IPS DF 19.7 (cell line): ENCODE measurements at regions not wholly inside any gene's neighbourhood (a gene's known extent, or its start where the extent isn't known, plus 50 kb on each side); places are given as distances from the start of the nearest gene placed in this dataset.
"Not testable (repeated sequence)": the region's sequence is repeated elsewhere in the genome, so short reads cannot be mapped to it uniquely, and the experiment has no call there.

Experiments
- DNase-seq: peaks from one replicate; pipeline ENCODE4 v3.0.0-alpha.2; 2013; ENCODE audit warnings: low read depth, low spot score

DNA sequence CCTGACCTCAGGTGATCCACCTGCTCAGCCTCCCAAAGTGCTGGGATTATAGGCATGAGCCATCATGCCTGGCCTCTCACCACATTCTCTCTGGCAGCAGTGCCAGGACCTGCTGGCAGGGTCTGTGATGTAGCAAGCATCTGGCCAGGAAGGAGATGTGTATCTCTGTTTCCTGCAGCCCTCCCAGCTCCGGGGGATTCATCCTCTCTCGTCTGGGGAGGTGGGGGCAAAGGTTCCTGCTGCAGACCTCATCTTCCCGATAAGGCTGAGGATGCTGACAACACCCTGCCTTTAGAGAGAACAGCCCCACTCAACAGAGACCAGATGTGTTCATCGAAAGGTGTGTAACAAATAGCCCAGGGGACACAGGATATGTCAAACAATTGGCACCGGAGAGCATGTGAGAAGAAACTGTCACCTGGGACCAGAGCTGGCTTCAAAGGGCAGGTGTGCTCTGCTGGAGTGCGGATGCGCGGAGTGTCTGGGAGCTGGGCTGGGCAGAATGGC lies 54.8 kb upstream of the SEC14L1 start:
- no peak for DNase-seq

DNA sequence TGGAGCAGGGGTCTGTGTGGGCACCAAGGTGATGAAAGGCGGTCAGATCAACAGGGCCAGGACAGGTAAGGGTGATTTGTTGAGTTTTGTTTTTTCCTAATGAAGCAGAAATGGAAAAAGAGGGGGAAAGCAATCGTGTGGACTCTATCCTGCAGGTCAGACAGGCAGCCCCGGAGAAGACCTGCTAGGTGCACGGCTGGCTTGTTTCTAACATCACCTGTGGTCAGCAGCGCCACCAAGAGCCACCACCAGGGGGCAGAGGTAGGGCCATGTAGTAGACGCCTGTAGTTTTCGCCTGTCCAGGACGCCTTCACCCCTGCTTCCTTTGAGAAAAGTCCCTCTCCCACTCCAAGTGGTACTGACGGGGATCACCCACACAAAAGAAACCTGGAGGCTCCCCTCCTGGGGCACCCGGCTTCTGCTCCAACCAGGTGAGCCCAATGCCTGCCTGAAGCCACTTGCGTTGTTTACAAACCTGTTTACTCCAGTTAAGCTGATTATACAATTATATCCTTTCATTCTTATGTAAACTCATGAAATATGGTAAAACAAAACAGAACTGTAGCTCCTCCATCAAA lies 54.2 kb upstream of the SEC14L1 start:
- peak; percentile 60 for DNase-seq

DNA sequence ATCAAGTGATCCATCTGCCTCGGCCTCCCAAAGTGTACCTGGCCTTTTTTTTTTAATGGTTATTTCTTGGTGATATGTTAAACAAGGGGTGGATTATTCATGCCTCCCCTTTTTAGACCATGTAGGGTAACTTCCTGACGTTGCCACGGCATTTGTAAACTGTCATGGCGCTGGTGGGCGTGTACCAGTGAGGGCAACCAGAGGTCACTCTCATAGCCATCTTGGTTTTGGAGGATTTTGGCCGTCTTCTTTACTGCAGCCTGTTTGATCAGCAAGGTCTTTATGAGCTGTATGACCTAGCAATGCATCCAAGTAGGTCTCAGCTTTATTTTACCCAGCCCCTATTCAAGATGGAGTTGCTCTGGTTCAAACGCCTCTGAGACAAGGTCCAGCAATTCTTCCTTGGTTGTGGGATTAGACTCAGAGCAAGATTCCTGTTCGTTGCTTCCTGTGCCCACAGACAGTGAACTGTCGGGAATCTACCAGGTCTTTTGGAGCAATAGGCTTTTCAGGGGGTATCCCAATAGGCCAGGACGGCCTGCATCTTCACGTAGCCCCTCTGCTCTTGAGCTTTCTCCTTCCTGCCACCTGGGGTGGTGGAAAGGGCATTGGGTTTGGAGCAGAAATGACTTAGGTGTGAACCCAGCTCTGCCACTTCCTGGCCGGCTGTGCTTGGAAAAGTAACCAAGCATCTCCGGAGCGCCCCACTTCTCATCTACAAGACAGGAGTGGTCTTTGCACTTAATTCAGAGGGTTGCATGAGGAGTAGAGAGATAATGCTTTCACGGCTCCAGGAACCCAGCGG lies 52.9 kb upstream of the SEC14L1 start:
- DNase-seq, result no peak

DNA sequence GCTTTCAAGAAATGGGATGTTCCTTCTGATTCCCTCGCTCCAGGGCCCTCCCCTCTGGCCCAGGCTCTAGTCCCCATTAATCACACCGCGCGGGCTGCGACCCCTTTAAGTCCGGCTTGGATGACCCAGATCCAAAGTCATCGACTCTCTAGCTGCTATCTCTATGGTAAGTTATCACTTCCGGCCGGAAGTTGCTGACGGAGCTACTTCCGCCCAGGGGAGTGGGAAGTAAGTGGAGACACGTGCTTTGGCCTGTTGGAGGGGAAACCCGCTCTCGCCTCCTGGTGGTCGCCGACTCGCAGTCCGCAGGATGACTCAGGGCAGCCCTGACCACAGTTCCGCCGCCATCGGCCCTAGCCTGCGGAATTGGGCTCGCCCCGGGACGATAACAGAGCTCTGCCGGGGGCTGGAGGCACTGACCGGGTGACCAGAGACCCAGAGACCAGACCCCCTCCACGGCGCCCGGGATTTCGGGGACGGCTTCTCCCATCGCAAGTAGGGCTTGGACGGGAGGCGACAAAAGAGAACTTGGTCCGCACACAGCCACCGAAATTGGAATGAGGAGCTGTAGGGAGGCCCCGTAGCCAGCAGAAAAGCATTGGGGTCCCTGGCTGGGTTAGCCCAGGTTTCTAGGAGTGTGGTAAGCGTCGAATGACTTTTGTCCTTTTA lies 52.2 kb upstream of the SEC14L1 start:
- peak; percentile 93 for DNase-seq

DNA sequence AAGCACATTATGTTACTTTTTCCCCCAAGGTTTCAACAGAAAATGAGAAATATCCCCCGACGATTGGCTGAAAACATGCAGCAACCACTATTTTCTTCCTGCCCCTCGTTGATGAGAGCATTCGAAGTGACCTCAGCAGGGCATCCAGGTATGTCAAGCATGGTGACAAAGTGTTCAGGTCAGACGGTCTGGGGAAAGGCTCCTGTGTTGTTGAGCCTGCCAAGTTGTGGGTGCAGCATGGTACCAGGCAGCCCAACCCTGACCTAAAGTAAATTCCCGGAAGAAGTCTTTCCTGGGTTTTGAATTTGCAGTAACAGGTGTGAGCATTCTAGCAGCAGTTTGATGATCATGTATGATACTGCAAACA lies 51.7 kb upstream of the SEC14L1 start:
- DNase-seq, result no peak

DNA sequence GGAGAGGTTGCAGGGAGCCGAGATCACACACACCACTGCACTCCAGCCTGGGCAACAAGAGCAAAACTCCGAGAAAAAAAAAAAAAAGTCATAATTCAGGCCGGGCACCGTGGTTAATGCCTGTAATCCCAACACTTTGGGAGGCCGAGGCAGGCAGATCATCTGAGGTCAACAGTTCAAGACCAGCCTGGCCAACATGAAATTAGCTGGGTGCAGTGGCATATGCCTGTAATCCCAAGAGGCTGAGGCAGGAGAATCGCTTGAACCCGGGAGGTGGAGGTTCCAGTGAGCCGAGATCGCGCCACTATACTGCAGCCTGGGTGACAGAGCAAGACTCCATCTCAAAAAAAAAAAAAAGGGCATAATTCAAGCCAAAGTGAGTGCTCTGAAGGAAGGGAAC lies 50.8 kb upstream of the SEC14L1 start:
- not testable (repeated sequence) for DNase-seq

DNA sequence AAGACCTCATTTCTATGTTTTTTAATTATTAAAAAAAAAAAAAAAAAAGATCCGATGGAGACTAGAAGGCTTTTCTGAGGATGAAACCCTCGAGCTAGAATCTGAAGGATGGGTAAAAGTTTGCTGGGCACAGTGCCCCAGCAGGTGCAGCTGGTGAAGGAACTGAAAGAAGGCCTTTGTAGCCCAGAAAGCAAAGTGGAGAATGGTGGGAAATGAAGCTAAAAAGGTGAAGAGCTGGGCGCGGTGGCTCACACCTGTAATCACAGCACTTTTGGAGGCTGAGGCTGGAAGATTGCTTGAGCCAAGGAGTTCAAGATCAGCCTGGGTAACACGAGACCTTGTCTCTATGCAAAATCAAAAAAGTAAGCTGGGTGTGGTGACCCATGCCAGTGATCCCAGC lies 50.3 kb upstream of the SEC14L1 start:
- DNase-seq, result no peak
